Parathyroid adenoma (tissue), 2 donors: ENCODE measurements at regions not wholly inside any gene's neighbourhood (a gene's known extent, or its start where the extent isn't known, plus 50 kb on each side); places are given as distances from the start of the nearest gene placed in this dataset.
A peak's percentile ranks its signal among the peaks of the same experiment; 100 is the strongest.
"Not testable (repeated sequence)": the region's sequence is repeated elsewhere in the genome, so short reads cannot be mapped to it uniquely, and the experiment has no call there.

Experiments
- H2AFZ ChIP-seq: fragments of 300-600 bp; sonication (generic); one replicate; pipeline ENCODE4 v1.7.0; 2017; ENCODE audit warnings: antibody characterized with exemption, mild to moderate bottlenecking
- H3K27ac ChIP-seq: fragments of 300-600 bp; sonication (generic); one replicate; pipeline ENCODE4 v1.7.0; 2017
- H3K27me3 ChIP-seq: fragments of 300-600 bp; sonication (generic); one replicate; pipeline ENCODE4 v1.7.0; 2017; ENCODE audit warnings: low read length; ENCODE audit not compliant: control insufficient read depth, insufficient read depth
- H3K36me3 ChIP-seq: fragments of 300-600 bp; sonication (generic); one replicate; pipeline ENCODE4 v1.7.0; 2017; ENCODE audit warnings: low read length; ENCODE audit not compliant: control insufficient read depth, insufficient read depth
- H3K4me1 ChIP-seq: fragments of 300-600 bp; sonication (generic); one replicate; pipeline ENCODE4 v1.7.0; 2017; ENCODE audit warnings: control low read depth
- H3K4me2 ChIP-seq: fragments of 300-600 bp; sonication (generic); one replicate; pipeline ENCODE4 v1.7.0; 2017; ENCODE audit warnings: low read length
- H3K4me3 ChIP-seq: fragments of 300-600 bp; sonication (generic); one replicate; pipeline ENCODE4 v1.7.0; 2017; ENCODE audit warnings: low read depth, low read length
- H3K79me2 ChIP-seq: fragments of 300-600 bp; sonication (generic); one replicate; pipeline ENCODE4 v1.7.0; 2017; ENCODE audit warnings: control low read depth
- H3K9ac ChIP-seq: fragments of 300-600 bp; sonication (generic); one replicate; pipeline ENCODE4 v1.7.0; 2017; ENCODE audit warnings: mild to moderate bottlenecking
- H3K9me3 ChIP-seq: fragments of 300-600 bp; sonication (generic); one replicate; pipeline ENCODE4 v1.7.0; 2017; ENCODE audit warnings: low read length; ENCODE audit not compliant: control insufficient read depth
- TF ChIP-seq, protein P1 (sequence below): fragments of 300-600 bp; sonication (generic); IDR thresholded peaks from one replicate; pipeline ENCODE4 v1.7.0; 2017; ENCODE audit warnings: antibody characterized with exemption, mild to moderate bottlenecking
- donor health status: primary hyperparathyroidism.

DNA sequence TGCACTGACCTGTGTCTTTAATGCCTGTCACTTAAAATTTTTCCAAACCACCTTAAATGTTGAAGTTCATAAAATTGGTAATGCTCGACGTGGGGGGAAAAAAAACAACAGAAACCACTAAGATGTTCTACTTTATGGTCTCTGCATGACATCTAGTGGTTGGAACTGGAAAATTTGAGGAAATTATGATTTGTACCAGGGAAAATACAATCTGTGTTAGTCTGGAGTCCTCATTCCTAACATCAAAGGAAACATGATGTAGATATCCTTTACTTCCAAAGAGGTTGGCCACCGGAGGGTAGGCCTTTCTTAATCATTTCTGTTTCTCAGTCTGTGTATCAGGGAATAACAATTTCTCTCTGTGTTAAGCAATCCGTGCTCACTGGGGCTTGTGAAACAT, 941.0 kb downstream of the LTN1 start:
- not testable (repeated sequence) for H3K79me2 ChIP-seq, H3K4me3 ChIP-seq, H3K27me3 ChIP-seq, H3K4me2 ChIP-seq, H2AFZ ChIP-seq, H3K4me1 ChIP-seq, H3K27ac ChIP-seq, H3K9me3 ChIP-seq, H3K9ac ChIP-seq, H3K36me3 ChIP-seq
- TF ChIP-seq, protein P1, sequence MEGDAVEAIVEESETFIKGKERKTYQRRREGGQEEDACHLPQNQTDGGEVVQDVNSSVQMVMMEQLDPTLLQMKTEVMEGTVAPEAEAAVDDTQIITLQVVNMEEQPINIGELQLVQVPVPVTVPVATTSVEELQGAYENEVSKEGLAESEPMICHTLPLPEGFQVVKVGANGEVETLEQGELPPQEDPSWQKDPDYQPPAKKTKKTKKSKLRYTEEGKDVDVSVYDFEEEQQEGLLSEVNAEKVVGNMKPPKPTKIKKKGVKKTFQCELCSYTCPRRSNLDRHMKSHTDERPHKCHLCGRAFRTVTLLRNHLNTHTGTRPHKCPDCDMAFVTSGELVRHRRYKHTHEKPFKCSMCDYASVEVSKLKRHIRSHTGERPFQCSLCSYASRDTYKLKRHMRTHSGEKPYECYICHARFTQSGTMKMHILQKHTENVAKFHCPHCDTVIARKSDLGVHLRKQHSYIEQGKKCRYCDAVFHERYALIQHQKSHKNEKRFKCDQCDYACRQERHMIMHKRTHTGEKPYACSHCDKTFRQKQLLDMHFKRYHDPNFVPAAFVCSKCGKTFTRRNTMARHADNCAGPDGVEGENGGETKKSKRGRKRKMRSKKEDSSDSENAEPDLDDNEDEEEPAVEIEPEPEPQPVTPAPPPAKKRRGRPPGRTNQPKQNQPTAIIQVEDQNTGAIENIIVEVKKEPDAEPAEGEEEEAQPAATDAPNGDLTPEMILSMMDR: peak; percentile 36

DNA sequence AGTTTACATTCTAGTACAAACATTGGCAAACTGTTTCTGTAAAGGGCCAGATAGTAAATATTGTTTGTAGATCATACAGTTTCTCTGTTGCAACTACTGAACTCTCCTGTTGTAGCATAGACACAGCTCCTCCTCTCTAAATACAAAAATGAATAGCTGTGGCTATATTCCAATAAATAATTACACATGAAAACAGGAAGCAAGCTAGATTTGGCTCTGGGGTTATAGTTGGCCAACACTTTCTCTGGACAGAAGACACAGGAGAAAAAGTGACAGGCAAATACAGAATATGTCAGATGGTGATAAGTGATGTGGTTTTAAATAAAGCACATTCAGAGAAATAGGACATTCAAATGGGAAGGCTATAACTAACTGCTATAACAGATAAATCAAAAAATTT, 957.0 kb downstream of the LTN1 start:
- not testable (repeated sequence) for H3K4me1 ChIP-seq, H3K4me3 ChIP-seq, H3K4me2 ChIP-seq, H3K79me2 ChIP-seq, H3K9ac ChIP-seq, H3K9me3 ChIP-seq, H3K27ac ChIP-seq, H2AFZ ChIP-seq, H3K36me3 ChIP-seq, H3K27me3 ChIP-seq

DNA sequence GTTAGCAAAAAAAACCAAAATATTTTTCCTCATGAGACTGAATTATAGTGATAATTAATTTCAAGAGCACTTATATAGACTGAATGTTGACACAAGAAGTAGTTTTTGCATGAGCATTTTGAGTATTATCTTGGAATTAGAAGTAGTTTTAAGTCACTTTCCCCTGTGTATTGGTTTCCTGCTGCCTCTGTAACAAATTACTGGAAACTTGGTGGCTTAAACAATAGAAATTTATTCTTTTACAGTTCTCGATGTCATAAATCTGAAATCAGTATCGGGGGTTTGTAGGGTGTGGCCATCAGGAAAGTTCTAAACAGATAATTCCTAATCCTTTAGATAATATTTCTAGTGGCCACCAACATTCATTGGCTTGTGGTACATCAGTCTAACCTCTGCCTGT, 957.8 kb downstream of the LTN1 start:
- not testable (repeated sequence) for H3K79me2 ChIP-seq, H3K9me3 ChIP-seq, H3K9ac ChIP-seq, H3K27me3 ChIP-seq, H3K4me1 ChIP-seq, H3K4me2 ChIP-seq, H3K36me3 ChIP-seq, H3K27ac ChIP-seq, H3K4me3 ChIP-seq, H2AFZ ChIP-seq

DNA sequence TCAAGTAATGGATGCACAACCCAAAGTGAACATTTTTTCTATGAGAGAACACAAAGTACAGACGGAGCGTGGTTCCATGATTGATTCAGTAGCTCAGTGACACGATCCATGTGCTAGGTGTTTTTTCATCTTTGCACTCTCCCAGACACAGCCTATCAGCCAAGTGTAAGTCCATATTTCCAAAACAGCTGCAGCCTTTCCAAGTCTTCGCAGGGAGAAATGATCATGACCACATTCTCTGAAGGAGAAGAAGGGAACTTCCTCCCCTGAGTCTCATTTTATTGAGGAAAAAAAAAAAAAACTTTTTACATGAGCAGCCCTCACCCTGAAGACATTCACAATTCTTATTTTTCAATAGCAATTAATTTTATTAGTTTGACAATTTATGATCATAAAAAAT, 958.3 kb downstream of the LTN1 start:
- H3K4me1 ChIP-seq, H3K9me3 ChIP-seq, H2AFZ ChIP-seq, H3K27me3 ChIP-seq, H3K4me3 ChIP-seq, H3K4me2 ChIP-seq, H3K79me2 ChIP-seq, H3K27ac ChIP-seq, H3K36me3 ChIP-seq, H3K9ac ChIP-seq: not testable (repeated sequence)

DNA sequence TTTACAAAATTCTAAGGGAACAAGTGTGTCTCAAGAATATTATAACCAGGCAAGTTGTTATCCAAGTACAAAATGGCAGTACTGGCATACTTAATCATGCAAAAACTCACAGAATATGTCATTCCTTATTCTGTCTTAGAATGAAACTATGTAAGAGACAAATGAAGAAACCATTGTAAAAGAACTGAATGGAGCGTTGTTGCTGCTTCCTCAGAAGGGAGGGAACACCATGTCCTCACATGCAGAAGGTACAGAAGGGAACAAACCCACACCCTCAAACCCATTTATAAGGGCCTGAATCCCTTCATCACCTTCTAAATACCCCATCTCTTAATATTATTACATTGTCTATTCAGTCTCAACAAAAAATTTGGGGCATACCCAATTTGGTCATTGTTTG, 960.0 kb downstream of the LTN1 start:
- not testable (repeated sequence) for H3K27ac ChIP-seq, H3K4me3 ChIP-seq, H3K9ac ChIP-seq, H3K79me2 ChIP-seq, H3K9me3 ChIP-seq, H2AFZ ChIP-seq, H3K4me1 ChIP-seq, H3K27me3 ChIP-seq, H3K36me3 ChIP-seq, H3K4me2 ChIP-seq

DNA sequence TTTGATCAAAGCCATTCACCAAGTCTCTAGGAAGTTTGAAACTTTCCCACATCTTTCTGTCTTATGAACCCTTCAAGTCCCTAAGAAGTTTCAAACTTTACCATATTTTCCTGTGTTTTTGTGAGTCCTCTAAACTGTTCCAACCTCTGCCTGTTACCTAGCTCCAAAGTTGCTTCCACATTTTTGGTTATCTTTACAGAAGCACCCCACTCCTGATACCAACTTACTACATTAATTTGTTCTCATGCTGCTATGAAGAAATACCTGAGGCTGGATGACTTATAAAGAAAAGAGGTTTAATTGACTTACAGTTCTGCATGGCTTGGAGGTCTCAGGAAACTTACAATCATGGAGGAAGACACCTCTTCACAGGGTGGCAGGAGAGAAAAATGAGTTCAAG, 961.6 kb downstream of the LTN1 start:
- not testable (repeated sequence) for H3K4me1 ChIP-seq, H3K27me3 ChIP-seq, H3K4me2 ChIP-seq, H3K9me3 ChIP-seq, H3K79me2 ChIP-seq, H3K4me3 ChIP-seq, H3K27ac ChIP-seq, H3K36me3 ChIP-seq, H3K9ac ChIP-seq, H2AFZ ChIP-seq

DNA sequence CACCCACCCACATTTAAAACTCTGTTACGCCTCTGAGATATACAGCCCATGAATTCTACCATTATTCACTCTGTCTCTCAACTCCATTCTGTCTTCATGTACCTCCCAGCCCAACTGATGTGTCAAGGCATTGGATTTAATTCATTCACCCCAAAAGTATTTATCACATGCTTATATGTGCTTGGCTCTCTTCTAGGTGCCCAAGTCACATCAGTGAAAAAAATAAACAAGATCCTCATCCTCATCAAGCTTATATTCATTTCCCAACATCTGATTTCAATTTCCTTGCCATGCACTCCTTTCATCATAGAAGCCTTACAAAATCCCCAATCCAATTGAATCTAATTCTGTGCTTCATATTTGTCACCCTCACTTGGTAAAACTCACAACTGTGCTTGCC, 967.6 kb downstream of the LTN1 start:
- no peak overlapping the region for H2AFZ ChIP-seq
- H3K27me3 ChIP-seq: no peaks in the 10 kb centered on the region
- H3K79me2 ChIP-seq: no peaks in the 10 kb centered on the region
- no peak overlapping the region for H3K27ac ChIP-seq
- no peaks in the 10 kb centered on the region for H3K36me3 ChIP-seq
- no peak overlapping the region for H3K4me3 ChIP-seq
- no peaks in the 10 kb centered on the region for H3K4me1 ChIP-seq
- no peak overlapping the region for H3K9ac ChIP-seq
- TF ChIP-seq, protein P1: no peak
- H3K9me3 ChIP-seq: no peaks in the 10 kb centered on the region
- no peak overlapping the region for H3K4me2 ChIP-seq
